ENCODE measurements at regions not wholly inside any gene's neighbourhood (a gene's known extent, or its start where the extent isn't known, plus 50 kb on each side); places are given as distances from the start of the nearest gene placed in this dataset.
A peak's percentile ranks its signal among the peaks of the same experiment; 100 is the strongest.

- H3K4me2 ChIP-seq (ENCODE audit: insufficient read depth, low read length), result no peak overlapping the region
- no peaks in the 10 kb centered on the region for H3K9me3 ChIP-seq (replicated peaks; ENCODE audit: control insufficient read depth, insufficient read depth, low read length)
- POLR2A ChIA-PET, result interaction anchor here (0.7 kb wide), 1 partner anchor 231 kb away, joined by 3 read pairs; no protein-coding TSS in a partner anchor
- H2AFZ ChIP-seq (ENCODE audit: low read depth, low read length), result no peak overlapping the region
- H3K79me2 ChIP-seq (ENCODE audit: control insufficient read depth, insufficient read depth, low read length), result no peaks in the 10 kb centered on the region
- dilution Hi-C loops (cut with MboI; ENCODE audit: extremely low pct_ligation_motif_present, low sequenced_read_pairs), result no loop called here
- CTCF ChIA-PET, result interaction anchor here (1.2 kb wide), 1 partner anchor 47 kb away, joined by 4 read pairs; no protein-coding TSS in a partner anchor
- H3K27me3 ChIP-seq (ENCODE audit: control insufficient read depth in 2 of 2, insufficient read depth in 2 of 2, low read length in 2 of 2), result no peaks in the 10 kb centered on the region
- TF ChIP-seq JUN (IDR thresholded peaks at IDR 0.05; ENCODE audit: borderline replicate concordance, insufficient read depth, insufficient read length, low read depth) (no peak), EZH2 (IDR thresholded peaks at IDR 0.05; ENCODE audit: borderline replicate concordance, low read depth, low read length, severe bottlenecking) (no peak), MYC (IDR thresholded peaks at IDR 0.05; ENCODE audit: low read depth, low read length) (no peak), GATA2 (IDR thresholded peaks at IDR 0.05; ENCODE audit: insufficient read depth, insufficient read length, low read depth, low read length) (no peak), POLR2A (IDR thresholded peaks at IDR 0.05; ENCODE audit: low read depth, low read length) (no peak), FOS (IDR thresholded peaks at IDR 0.05; ENCODE audit: borderline replicate concordance, insufficient read depth, low read length) (no peak), POLR2AphosphoS5 (IDR thresholded peaks at IDR 0.05; ENCODE audit: insufficient read depth, low read depth, low read length) (no peak)
- TF ChIP-seq, protein P1, sequence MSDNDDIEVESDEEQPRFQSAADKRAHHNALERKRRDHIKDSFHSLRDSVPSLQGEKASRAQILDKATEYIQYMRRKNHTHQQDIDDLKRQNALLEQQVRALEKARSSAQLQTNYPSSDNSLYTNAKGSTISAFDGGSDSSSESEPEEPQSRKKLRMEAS (IDR thresholded peaks at IDR 0.05; ENCODE audit: insufficient read depth, insufficient read length), result no peak
- TF ChIP-seq, protein P2, sequence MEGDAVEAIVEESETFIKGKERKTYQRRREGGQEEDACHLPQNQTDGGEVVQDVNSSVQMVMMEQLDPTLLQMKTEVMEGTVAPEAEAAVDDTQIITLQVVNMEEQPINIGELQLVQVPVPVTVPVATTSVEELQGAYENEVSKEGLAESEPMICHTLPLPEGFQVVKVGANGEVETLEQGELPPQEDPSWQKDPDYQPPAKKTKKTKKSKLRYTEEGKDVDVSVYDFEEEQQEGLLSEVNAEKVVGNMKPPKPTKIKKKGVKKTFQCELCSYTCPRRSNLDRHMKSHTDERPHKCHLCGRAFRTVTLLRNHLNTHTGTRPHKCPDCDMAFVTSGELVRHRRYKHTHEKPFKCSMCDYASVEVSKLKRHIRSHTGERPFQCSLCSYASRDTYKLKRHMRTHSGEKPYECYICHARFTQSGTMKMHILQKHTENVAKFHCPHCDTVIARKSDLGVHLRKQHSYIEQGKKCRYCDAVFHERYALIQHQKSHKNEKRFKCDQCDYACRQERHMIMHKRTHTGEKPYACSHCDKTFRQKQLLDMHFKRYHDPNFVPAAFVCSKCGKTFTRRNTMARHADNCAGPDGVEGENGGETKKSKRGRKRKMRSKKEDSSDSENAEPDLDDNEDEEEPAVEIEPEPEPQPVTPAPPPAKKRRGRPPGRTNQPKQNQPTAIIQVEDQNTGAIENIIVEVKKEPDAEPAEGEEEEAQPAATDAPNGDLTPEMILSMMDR (IDR thresholded peaks at IDR 0.05; ENCODE audit: extremely low read depth in 1 of 2, insufficient read depth in 1 of 2, low read depth in 1 of 2, low read length in 2 of 2), result no peak
- H3K4me1 ChIP-seq (ENCODE audit: control insufficient read depth, extremely low read depth, insufficient read depth, low read length), result peaks cover 17% of the 10 kb centered on the region
- no peak overlapping the region for H3K9ac ChIP-seq (replicated peaks; ENCODE audit: extremely low read depth, insufficient read depth, low read length)
- no peaks in the 10 kb centered on the region for H3K36me3 ChIP-seq (ENCODE audit: control insufficient read depth in 2 of 2, extremely low read depth in 1 of 2, insufficient read depth in 2 of 2, low read length in 2 of 2)
- no peak overlapping the region for H3K27ac ChIP-seq (ENCODE audit: insufficient read depth, low read depth, low read length)
- intact Hi-C loops (cut with micrococcal nuclease), result loop anchor here (5.0 to 10.0 kb wide), 2 partner anchors 48 to 125 kb away; no protein-coding TSS in a partner anchor
- FAIRE-seq (peak; percentile 24), DNase-seq (ENCODE audit: low read depth, low spot score) (no peak)
- H3K4me3 ChIP-seq (replicated peaks in 1 of 3; ENCODE audit: insufficient read depth in 1 of 3, low read depth in 1 of 3, low read length in 3 of 3), result no peak overlapping the region
- BruUV-seq (replicated peaks), result no TSS peak
- no peaks in the 10 kb centered on the region for H4K20me1 ChIP-seq (replicated peaks; ENCODE audit: control insufficient read depth, extremely low read depth, insufficient read depth, low read length)
- H3K9me1 ChIP-seq (replicated peaks; ENCODE audit: control insufficient read depth, extremely low read depth, insufficient read depth, low read length), result no peaks in the 10 kb centered on the region
These were observed 98.3 kb upstream of the ZNF438 start for GRCh38 chr10:31129880-31130405.
